ENCODE measurements at regions not wholly inside any gene's neighbourhood (a gene's known extent, or its start where the extent isn't known, plus 50 kb on each side); places are given as distances from the start of the nearest gene placed in this dataset.

GRCh38 chr3:113051787-113052186 lies 61.0 kb downstream of the GTPBP8 start:
- DNase-seq (ENCODE audit: low spot score) = peak; percentile 53

GRCh38 chr3:113053169-113053568 lies 62.4 kb downstream of the GTPBP8 start:
- no peak for DNase-seq (ENCODE audit: low spot score)

- no peak for DNase-seq (ENCODE audit: low spot score)
These were observed 63.8 kb downstream of the GTPBP8 start for GRCh38 chr3:113054552-113054951.

- no peak for DNase-seq (ENCODE audit: low spot score)
These were observed 64.4 kb downstream of the GTPBP8 start for GRCh38 chr3:113055201-113055600.

GRCh38 chr3:113055961-113056360 lies 65.2 kb downstream of the GTPBP8 start:
- DNase-seq (ENCODE audit: low spot score) = no peak

- peak; percentile 21 for DNase-seq (ENCODE audit: low spot score)
These were observed 66.3 kb downstream of the GTPBP8 start for GRCh38 chr3:113057117-113057516.

GRCh38 chr3:113058188-113058587 lies 67.4 kb downstream of the GTPBP8 start:
- no peak for DNase-seq (ENCODE audit: low spot score)

- no peak for DNase-seq (ENCODE audit: low spot score)
These were observed 71.9 kb downstream of the GTPBP8 start for GRCh38 chr3:113062705-113063104.

- no peak for DNase-seq (ENCODE audit: low spot score)
These were observed 72.5 kb downstream of the GTPBP8 start for GRCh38 chr3:113063126-113063894.

GRCh38 chr3:113064183-113064582 lies 73.4 kb downstream of the GTPBP8 start:
- no peak for DNase-seq (ENCODE audit: low spot score)

- no peak for DNase-seq (ENCODE audit: low spot score)
These were observed 74.6 kb downstream of the GTPBP8 start for GRCh38 chr3:113065336-113065735.

- no peak for DNase-seq (ENCODE audit: low spot score)
These were observed 79.4 kb downstream of the GTPBP8 start for GRCh38 chr3:113070072-113070640.

GRCh38 chr3:113070681-113071113 lies 79.9 kb downstream of the GTPBP8 start:
- DNase-seq (ENCODE audit: low spot score) = peak; percentile 45

- no peak for DNase-seq (ENCODE audit: low spot score)
These were observed 84.8 kb downstream of the GTPBP8 start for GRCh38 chr3:113075588-113075987.

GRCh38 chr3:113079218-113079961 lies 88.6 kb downstream of the GTPBP8 start:
- DNase-seq (ENCODE audit: low spot score) = no peak

GRCh38 chr3:113084777-113085176 lies 94.0 kb downstream of the GTPBP8 start:
- DNase-seq (ENCODE audit: low spot score) = no peak

- DNase-seq (ENCODE audit: low spot score) = no peak
These were observed 96.0 kb downstream of the GTPBP8 start for GRCh38 chr3:113086560-113087461.

- DNase-seq (ENCODE audit: low spot score) = no peak
These were observed 97.8 kb downstream of the GTPBP8 start for GRCh38 chr3:113088616-113089015.

GRCh38 chr3:113091417-113091816 lies 100.6 kb downstream of the GTPBP8 start:
- DNase-seq (ENCODE audit: low spot score) = no peak

- DNase-seq (ENCODE audit: low spot score) = no peak
These were observed 102.0 kb downstream of the GTPBP8 start for GRCh38 chr3:113092746-113093145.

- no peak for DNase-seq (ENCODE audit: low spot score)
These were observed 103.8 kb downstream of the GTPBP8 start for GRCh38 chr3:113094337-113095221.
